ENCODE measurements at regions not wholly inside any gene's neighbourhood (a gene's known extent, or its start where the extent isn't known, plus 50 kb on each side); places are given as distances from the start of the nearest gene placed in this dataset.

DNA sequence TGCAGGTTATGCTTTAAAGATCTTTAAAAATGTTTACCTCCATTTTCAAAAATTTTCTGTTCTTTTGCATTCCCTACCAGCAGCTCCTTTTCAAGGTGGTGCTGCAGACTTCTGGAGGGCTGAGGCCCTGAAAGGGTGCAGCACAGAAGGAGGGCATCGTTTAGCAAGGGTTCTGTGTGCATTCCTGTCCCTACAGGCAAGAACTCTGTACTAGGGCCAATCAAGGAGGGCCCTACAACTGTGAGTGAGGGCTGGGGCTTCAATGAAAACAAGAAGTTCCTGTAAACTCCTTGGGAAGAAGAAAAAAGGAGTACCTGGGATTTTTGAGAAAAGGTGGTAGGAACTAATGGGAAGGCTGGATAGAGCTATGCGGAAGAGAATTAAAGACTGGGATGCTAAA is 50.7 kb upstream of the CSRP2 start:
- Histone ChIP-seq H3K27ac (ENCODE audit: insufficient read depth, low read depth, low read length) (no peak overlapping the region), H3K79me2 (ENCODE audit: control insufficient read depth, insufficient read depth, low read length) (no peaks in the 10 kb centered on the region), H3K4me1 (ENCODE audit: control insufficient read depth, extremely low read depth, insufficient read depth, low read length) (no peaks in the 10 kb centered on the region), H2AFZ (ENCODE audit: low read depth, low read length) (no peak overlapping the region), H3K9me1 (replicated peaks; ENCODE audit: control insufficient read depth, extremely low read depth, insufficient read depth, low read length) (no peaks in the 10 kb centered on the region), H3K4me3 (replicated peaks in 1 of 3; ENCODE audit: insufficient read depth in 1 of 3, low read depth in 1 of 3, low read length in 3 of 3) (no peak overlapping the region), H3K27me3 (ENCODE audit: control insufficient read depth in 2 of 2, insufficient read depth in 2 of 2, low read length in 2 of 2) (no peaks in the 10 kb centered on the region), H3K9ac (replicated peaks; ENCODE audit: extremely low read depth, insufficient read depth, low read length) (no peak overlapping the region), H4K20me1 (replicated peaks; ENCODE audit: control insufficient read depth, extremely low read depth, insufficient read depth, low read length) (no peaks in the 10 kb centered on the region), H3K9me3 (replicated peaks; ENCODE audit: control insufficient read depth, insufficient read depth, low read length) (no peaks in the 10 kb centered on the region), H3K36me3 (ENCODE audit: control insufficient read depth in 2 of 2, extremely low read depth in 1 of 2, insufficient read depth in 2 of 2, low read length in 2 of 2) (no peaks in the 10 kb centered on the region), H3K4me2 (ENCODE audit: insufficient read depth, low read length) (no peak overlapping the region)
- CTCF ChIA-PET, result interaction anchor here (1.1 to 1.7 kb wide), 3 partner anchors 13 to 308 kb away, joined by 3 to 6 read pairs (median 5); no protein-coding TSS in a partner anchor
- intact Hi-C loops (cut with micrococcal nuclease), result loop anchor here (5.0 kb wide), 2 partner anchors 83 to 137 kb away; no protein-coding TSS in a partner anchor
- BruUV-seq (replicated peaks), result no TSS peak
- no peak for FAIRE-seq
- POLR2A ChIA-PET, result no interaction called here
- TF ChIP-seq, protein P1, sequence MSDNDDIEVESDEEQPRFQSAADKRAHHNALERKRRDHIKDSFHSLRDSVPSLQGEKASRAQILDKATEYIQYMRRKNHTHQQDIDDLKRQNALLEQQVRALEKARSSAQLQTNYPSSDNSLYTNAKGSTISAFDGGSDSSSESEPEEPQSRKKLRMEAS (IDR thresholded peaks at IDR 0.05; ENCODE audit: insufficient read depth, insufficient read length), result no peak
- no peak for TF ChIP-seq MYC (IDR thresholded peaks at IDR 0.05; ENCODE audit: low read depth, low read length)
- no peak for TF ChIP-seq EZH2 (IDR thresholded peaks at IDR 0.05; ENCODE audit: borderline replicate concordance, low read depth, low read length, severe bottlenecking)
- TF ChIP-seq GATA2 (IDR thresholded peaks at IDR 0.05; ENCODE audit: insufficient read depth, insufficient read length, low read depth, low read length), result no peak
- no peak for TF ChIP-seq JUN (IDR thresholded peaks at IDR 0.05; ENCODE audit: borderline replicate concordance, insufficient read depth, insufficient read length, low read depth)
- no peak for TF ChIP-seq POLR2AphosphoS5 (IDR thresholded peaks at IDR 0.05; ENCODE audit: insufficient read depth, low read depth, low read length)
- TF ChIP-seq FOS (IDR thresholded peaks at IDR 0.05; ENCODE audit: borderline replicate concordance, insufficient read depth, low read length), result no peak
- no peak for TF ChIP-seq POLR2A (IDR thresholded peaks at IDR 0.05; ENCODE audit: low read depth, low read length)
- TF ChIP-seq, protein P2, sequence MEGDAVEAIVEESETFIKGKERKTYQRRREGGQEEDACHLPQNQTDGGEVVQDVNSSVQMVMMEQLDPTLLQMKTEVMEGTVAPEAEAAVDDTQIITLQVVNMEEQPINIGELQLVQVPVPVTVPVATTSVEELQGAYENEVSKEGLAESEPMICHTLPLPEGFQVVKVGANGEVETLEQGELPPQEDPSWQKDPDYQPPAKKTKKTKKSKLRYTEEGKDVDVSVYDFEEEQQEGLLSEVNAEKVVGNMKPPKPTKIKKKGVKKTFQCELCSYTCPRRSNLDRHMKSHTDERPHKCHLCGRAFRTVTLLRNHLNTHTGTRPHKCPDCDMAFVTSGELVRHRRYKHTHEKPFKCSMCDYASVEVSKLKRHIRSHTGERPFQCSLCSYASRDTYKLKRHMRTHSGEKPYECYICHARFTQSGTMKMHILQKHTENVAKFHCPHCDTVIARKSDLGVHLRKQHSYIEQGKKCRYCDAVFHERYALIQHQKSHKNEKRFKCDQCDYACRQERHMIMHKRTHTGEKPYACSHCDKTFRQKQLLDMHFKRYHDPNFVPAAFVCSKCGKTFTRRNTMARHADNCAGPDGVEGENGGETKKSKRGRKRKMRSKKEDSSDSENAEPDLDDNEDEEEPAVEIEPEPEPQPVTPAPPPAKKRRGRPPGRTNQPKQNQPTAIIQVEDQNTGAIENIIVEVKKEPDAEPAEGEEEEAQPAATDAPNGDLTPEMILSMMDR (IDR thresholded peaks at IDR 0.05; ENCODE audit: extremely low read depth in 1 of 2, insufficient read depth in 1 of 2, low read depth in 1 of 2, low read length in 2 of 2), result no peak
- dilution Hi-C loops (cut with MboI; ENCODE audit: extremely low pct_ligation_motif_present, low sequenced_read_pairs), result no loop called here
- DNase-seq (ENCODE audit: low read depth, low spot score), result no peak
